Panc1 (cell line): ENCODE measurements at regions not wholly inside any gene's neighbourhood (a gene's known extent, or its start where the extent isn't known, plus 50 kb on each side); places are given as distances from the start of the nearest gene placed in this dataset.

ENCODE experiments used
- ATAC-seq: fragments of 200-7000 bp; cut with Tn5 transposase; 2 replicates; pipeline ENCODE4 v1.9.1; 2020; ENCODE audit warnings: mild to moderate bottlenecking, moderate library complexity
- BruUV-seq: library from RNA; stranded (reverse); fragments of 400-500 nt; replicated peaks from 2 replicates; lab custom pipeline; 2021; lab: Mats Ljungman, UMichigan
- CTCF ChIA-PET: fragments of 300-600 bp; sonication (Branson Sonifier 250); formaldehyde crosslinking; loops from one replicate; lab custom pipeline; 2022; ENCODE audit warnings: antibody characterized with exemption; lab: Charles Lee
- POLR2A ChIA-PET: fragments of 300-600 bp; sonication (Branson Sonifier 250); formaldehyde crosslinking; loops from one replicate; lab custom pipeline; 2022; ENCODE audit warnings: antibody characterized with exemption; lab: Charles Lee
- DNase-seq: peaks from one replicate; pipeline ENCODE4 v3.0.0-alpha.2; 2010; ENCODE audit warnings: low read depth, low spot score
- H3K27ac ChIP-seq: 2 replicates; pipeline ENCODE4 v1.5.1; 2011; ENCODE audit warnings: mild to moderate bottlenecking, low read length, inconsistent platforms
- H3K27me3 ChIP-seq: fragments of 200-500 bp; sonication (Bioruptor generic); 2 replicates; pipeline ENCODE4 v1.6.0; 2014; ENCODE audit warnings: low read length, inconsistent platforms; ENCODE audit not compliant: control insufficient read depth, insufficient read depth
- H3K36me3 ChIP-seq: fragments of 200-500 bp; sonication (Bioruptor generic); 2 replicates; pipeline ENCODE4 v1.5.1; 2014; ENCODE audit warnings: inconsistent platforms, mild to moderate bottlenecking, low read length, moderate library complexity; ENCODE audit not compliant: control insufficient read depth, insufficient read depth
- H3K4me1 ChIP-seq: 2 replicates; pipeline ENCODE4 v1.5.1; 2011; ENCODE audit warnings: inconsistent platforms, mild to moderate bottlenecking, low read length, moderate library complexity; ENCODE audit not compliant: control insufficient read depth, insufficient read depth
- H3K4me3 ChIP-seq, 2 experiments: 2 replicates each; pipeline ENCODE4 v1.5.1; 2011 to 2012; ENCODE audit warnings: low read depth in 2 of 2, low read length in 2 of 2, mild to moderate bottlenecking in 2 of 2, inconsistent platforms in 1 of 2, moderate library complexity in 1 of 2
- H3K9me3 ChIP-seq: fragments of 200-500 bp; sonication (Bioruptor generic); 2 replicates; pipeline ENCODE4 v1.5.1; 2014; ENCODE audit warnings: low read depth, mild to moderate bottlenecking, inconsistent platforms, low read length, moderate library complexity; ENCODE audit not compliant: control insufficient read depth, insufficient read depth
- CTCF ChIP-seq: fragments of 450-650 bp; IDR thresholded peaks from 2 replicates; pipeline ENCODE4 v1.5.1; 2017; ENCODE audit warnings: mild to moderate bottlenecking
- POLR2AphosphoS5 ChIP-seq: IDR thresholded peaks from 2 replicates; pipeline ENCODE4 v1.6.1; 2012; ENCODE audit warnings: mild to moderate bottlenecking, low read depth, low read length, moderate library complexity
- SIN3A ChIP-seq: IDR thresholded peaks from 2 replicates; pipeline ENCODE4 v1.6.1; 2012; ENCODE audit warnings: low read depth, mild to moderate bottlenecking, low read length, moderate library complexity, borderline replicate concordance; ENCODE audit not compliant: insufficient read depth
- TCF7L2 ChIP-seq: IDR thresholded peaks from 2 replicates; pipeline ENCODE4 v1.6.1; 2011; ENCODE audit warnings: mild to moderate bottlenecking, low read depth, low read length, inconsistent platforms
- in situ Hi-C: cut with HindIII; loops from 2 replicates; pipeline ENCODE4 v1.10.0; 2016; ENCODE audit warnings: low sequenced_read_pairs, low pct_unique_long_range_greater_than_20kb
- intact Hi-C: fragments of 100-400 bp; cut with micrococcal nuclease; formaldehyde crosslinking; loops from one replicate; pipeline ENCODE4 v1.10.0; 2022; ENCODE audit not compliant: unreplicated experiment
- TF ChIP-seq, protein P1 (sequence below), 2 experiments: IDR thresholded peaks; 2 replicates each; pipeline ENCODE4 v1.6.1; 2011 to 2012; ENCODE audit warnings: low read depth in 2 of 2, control low read depth in 1 of 2, low read length in 1 of 2, mild to moderate bottlenecking in 1 of 2, moderate library complexity in 1 of 2; ENCODE audit not compliant: insufficient read depth in 1 of 2

GRCh38 chrX:113274345-113274744 is 433.7 kb upstream of the AMOT start:
- Histone ChIP-seq H3K4me1 (no peaks in the 10 kb centered on the region), H3K27ac (no peak overlapping the region), H3K9me3 (no peaks in the 10 kb centered on the region), H3K36me3 (no peaks in the 10 kb centered on the region), H3K4me3 (no peak overlapping the region), H3K27me3 (no peaks in the 10 kb centered on the region)
- in situ Hi-C loops: no loop called here
- ChIA-PET POLR2A (no interaction called here), CTCF (no interaction called here)
- intact Hi-C loops: no loop called here
- TF ChIP-seq, protein P1, sequence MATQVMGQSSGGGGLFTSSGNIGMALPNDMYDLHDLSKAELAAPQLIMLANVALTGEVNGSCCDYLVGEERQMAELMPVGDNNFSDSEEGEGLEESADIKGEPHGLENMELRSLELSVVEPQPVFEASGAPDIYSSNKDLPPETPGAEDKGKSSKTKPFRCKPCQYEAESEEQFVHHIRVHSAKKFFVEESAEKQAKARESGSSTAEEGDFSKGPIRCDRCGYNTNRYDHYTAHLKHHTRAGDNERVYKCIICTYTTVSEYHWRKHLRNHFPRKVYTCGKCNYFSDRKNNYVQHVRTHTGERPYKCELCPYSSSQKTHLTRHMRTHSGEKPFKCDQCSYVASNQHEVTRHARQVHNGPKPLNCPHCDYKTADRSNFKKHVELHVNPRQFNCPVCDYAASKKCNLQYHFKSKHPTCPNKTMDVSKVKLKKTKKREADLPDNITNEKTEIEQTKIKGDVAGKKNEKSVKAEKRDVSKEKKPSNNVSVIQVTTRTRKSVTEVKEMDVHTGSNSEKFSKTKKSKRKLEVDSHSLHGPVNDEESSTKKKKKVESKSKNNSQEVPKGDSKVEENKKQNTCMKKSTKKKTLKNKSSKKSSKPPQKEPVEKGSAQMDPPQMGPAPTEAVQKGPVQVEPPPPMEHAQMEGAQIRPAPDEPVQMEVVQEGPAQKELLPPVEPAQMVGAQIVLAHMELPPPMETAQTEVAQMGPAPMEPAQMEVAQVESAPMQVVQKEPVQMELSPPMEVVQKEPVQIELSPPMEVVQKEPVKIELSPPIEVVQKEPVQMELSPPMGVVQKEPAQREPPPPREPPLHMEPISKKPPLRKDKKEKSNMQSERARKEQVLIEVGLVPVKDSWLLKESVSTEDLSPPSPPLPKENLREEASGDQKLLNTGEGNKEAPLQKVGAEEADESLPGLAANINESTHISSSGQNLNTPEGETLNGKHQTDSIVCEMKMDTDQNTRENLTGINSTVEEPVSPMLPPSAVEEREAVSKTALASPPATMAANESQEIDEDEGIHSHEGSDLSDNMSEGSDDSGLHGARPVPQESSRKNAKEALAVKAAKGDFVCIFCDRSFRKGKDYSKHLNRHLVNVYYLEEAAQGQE (IDR thresholded peaks at IDR 0.05; ENCODE audit: insufficient read depth in 1 of 2, low read depth in 2 of 2, low read length in 1 of 2): no peak
- no peak for TF ChIP-seq TCF7L2
- TF ChIP-seq SIN3A: no peak
- TF ChIP-seq POLR2AphosphoS5: no peak
- no peak for TF ChIP-seq CTCF
- ATAC-seq: no peak
- BruUV-seq: no TSS peak
- no peak for DNase-seq

DNA sequence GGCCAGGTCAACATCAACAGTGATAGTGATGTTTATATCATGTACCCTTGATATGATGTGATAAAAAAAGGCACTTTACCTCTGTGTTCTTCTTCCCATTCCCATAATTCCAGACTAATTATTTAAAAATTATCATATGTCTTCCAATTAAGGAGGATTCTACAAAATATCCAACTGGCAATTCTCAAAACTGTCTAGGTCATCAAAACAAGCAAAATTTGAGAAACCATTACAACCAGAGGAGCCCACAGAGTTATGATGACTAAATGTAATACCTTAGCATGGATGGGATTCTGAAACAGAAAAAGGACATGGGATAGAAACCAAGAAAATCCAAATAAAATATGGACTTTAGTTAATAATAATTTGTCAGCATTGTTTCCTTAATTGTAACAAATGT is 428.6 kb upstream of the AMOT start:
- ChIA-PET CTCF (no interaction called here), POLR2A (no interaction called here)
- DNase-seq (no peak), ATAC-seq (no peak)
- Histone ChIP-seq H3K27me3 (no peaks in the 10 kb centered on the region), H3K9me3 (no peaks in the 10 kb centered on the region), H3K4me3 (no peak overlapping the region), H3K27ac (no peak overlapping the region), H3K4me1 (no peaks in the 10 kb centered on the region), H3K36me3 (no peaks in the 10 kb centered on the region)
- BruUV-seq: no TSS peak
- in situ Hi-C loops: no loop called here
- intact Hi-C loops: no loop called here
- TF ChIP-seq, protein P1 (IDR thresholded peaks at IDR 0.05; ENCODE audit: insufficient read depth in 1 of 2, low read depth in 2 of 2, low read length in 1 of 2): no peak
- TF ChIP-seq POLR2AphosphoS5 (no peak), TCF7L2 (no peak)
